NAMALWA (cell line): ENCODE measurements at regions not wholly inside any gene's neighbourhood (a gene's known extent, or its start where the extent isn't known, plus 50 kb on each side); places are given as distances from the start of the nearest gene placed in this dataset.

Experiments
- DNase-seq: peaks from one replicate; pipeline ENCODE4 v3.0.0-alpha.2; 2015; ENCODE audit warnings: low spot score

DNA sequence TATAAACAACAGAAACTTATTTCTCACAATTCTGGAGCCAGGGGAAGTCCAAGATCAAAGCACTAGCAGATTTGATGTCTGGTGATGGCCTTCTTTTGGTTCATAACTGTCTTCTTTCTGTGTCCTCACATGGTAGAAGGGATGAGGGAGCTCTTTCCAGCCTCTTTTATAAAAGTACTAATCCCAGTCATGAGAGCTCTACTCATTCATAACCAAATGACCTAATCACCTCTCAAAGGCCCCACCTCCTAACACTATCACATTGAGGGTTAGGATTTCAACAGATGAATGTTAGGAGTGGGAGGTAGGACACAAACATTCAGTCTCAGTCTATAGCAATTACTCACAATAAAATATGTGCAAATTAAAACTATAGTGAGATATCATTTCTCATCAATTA is 50.1 kb upstream of the UBE2E2 start:
- DNase-seq = no peak
